ENCODE measurements at regions not wholly inside any gene's neighbourhood (a gene's known extent, or its start where the extent isn't known, plus 50 kb on each side); places are given as distances from the start of the nearest gene placed in this dataset.
A peak's percentile ranks its signal among the peaks of the same experiment; 100 is the strongest.

GRCh38 chr10:112039823-112040222 lies 143.7 kb downstream of the GPAM start:
- DNase-seq (ENCODE audit: low read depth), result no peak

GRCh38 chr10:112040696-112041095 lies 142.9 kb downstream of the GPAM start:
- no peak for DNase-seq (ENCODE audit: low read depth)

- DNase-seq (ENCODE audit: low read depth), result peak; percentile 20
Measured at GRCh38 chr10:112045938-112046337, 137.6 kb downstream of the GPAM start.

- no peak for DNase-seq (ENCODE audit: low read depth)
Measured at GRCh38 chr10:112047674-112048073, 135.9 kb downstream of the GPAM start.

GRCh38 chr10:112052166-112052565 lies 131.4 kb downstream of the GPAM start:
- no peak for DNase-seq (ENCODE audit: low read depth)

- DNase-seq (ENCODE audit: low read depth), result no peak
Measured at GRCh38 chr10:112053895-112054294, 129.7 kb downstream of the GPAM start.

GRCh38 chr10:112054516-112054915 lies 129.0 kb downstream of the GPAM start:
- DNase-seq (ENCODE audit: low read depth), result no peak

- no peak for DNase-seq (ENCODE audit: low read depth)
Measured at GRCh38 chr10:112057072-112057471, 126.5 kb downstream of the GPAM start.

- no peak for DNase-seq (ENCODE audit: low read depth)
Measured at GRCh38 chr10:112059220-112059619, 124.3 kb downstream of the GPAM start.

GRCh38 chr10:112071596-112072133 lies 111.9 kb downstream of the GPAM start:
- no peak for DNase-seq (ENCODE audit: low read depth)

GRCh38 chr10:112078003-112078402 lies 105.6 kb downstream of the GPAM start:
- no peak for DNase-seq (ENCODE audit: low read depth)

GRCh38 chr10:112080231-112080630 lies 103.3 kb downstream of the GPAM start:
- DNase-seq (ENCODE audit: low read depth), result no peak

- DNase-seq (ENCODE audit: low read depth), result peak; percentile 16
Measured at GRCh38 chr10:112082120-112082519, 101.4 kb downstream of the GPAM start.

- no peak for DNase-seq (ENCODE audit: low read depth)
Measured at GRCh38 chr10:112083472-112083871, 100.1 kb downstream of the GPAM start.

GRCh38 chr10:112087953-112088456 lies 95.6 kb downstream of the GPAM start:
- no peak for DNase-seq (ENCODE audit: low read depth)

GRCh38 chr10:112091703-112092102 lies 91.9 kb downstream of the GPAM start:
- DNase-seq (ENCODE audit: low read depth), result no peak

- DNase-seq (ENCODE audit: low read depth), result no peak
Measured at GRCh38 chr10:112092519-112092918, 91.0 kb downstream of the GPAM start.

GRCh38 chr10:112094984-112095383 lies 88.6 kb downstream of the GPAM start:
- DNase-seq (ENCODE audit: low read depth), result no peak

GRCh38 chr10:112095731-112096130 lies 87.8 kb downstream of the GPAM start:
- DNase-seq (ENCODE audit: low read depth), result no peak

GRCh38 chr10:112098682-112099081 lies 84.9 kb downstream of the GPAM start:
- DNase-seq (ENCODE audit: low read depth), result no peak
